ENCODE measurements at regions not wholly inside any gene's neighbourhood (a gene's known extent, or its start where the extent isn't known, plus 50 kb on each side); places are given as distances from the start of the nearest gene placed in this dataset.

DNA sequence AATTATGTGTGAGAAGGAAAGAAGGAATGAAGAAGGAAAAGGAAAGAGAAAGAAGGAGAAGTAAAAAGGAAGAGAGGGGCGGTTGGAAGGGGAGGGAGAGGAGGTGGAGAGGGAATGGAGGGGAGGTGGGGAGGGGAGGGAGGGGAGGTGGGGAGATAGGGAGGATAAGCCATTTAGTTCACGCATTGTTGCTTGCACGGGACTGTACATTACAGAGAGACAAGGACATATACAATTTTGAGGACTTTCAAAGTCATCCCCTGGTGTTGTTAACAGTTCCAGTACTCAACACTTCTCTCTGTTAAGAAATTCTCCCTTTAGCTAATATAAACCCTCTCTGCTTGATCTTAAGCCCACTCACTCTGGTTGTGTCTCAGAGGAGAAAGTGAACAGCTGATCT lies 312.5 kb downstream of the GRIN2B start:
- no peak for DNase-seq

DNA sequence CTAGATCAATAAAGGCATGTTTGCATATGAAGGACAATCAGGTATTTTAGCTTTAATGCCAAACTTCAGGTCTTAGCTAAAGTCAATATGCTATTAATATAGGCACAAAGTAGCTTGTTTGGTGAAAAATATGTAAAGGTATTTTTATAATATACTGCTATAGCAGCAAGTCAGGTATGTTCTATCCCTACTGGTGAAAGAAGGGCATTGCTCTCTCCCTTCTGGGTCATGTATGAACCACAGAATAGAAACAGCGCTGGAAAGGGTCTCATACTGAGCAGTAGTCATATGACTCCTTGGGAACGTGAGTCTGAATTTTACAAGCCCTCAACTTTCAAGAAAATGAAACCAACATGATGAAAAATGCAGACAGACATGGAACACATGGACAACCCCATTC lies 314.6 kb downstream of the GRIN2B start:
- DNase-seq = no peak

DNA sequence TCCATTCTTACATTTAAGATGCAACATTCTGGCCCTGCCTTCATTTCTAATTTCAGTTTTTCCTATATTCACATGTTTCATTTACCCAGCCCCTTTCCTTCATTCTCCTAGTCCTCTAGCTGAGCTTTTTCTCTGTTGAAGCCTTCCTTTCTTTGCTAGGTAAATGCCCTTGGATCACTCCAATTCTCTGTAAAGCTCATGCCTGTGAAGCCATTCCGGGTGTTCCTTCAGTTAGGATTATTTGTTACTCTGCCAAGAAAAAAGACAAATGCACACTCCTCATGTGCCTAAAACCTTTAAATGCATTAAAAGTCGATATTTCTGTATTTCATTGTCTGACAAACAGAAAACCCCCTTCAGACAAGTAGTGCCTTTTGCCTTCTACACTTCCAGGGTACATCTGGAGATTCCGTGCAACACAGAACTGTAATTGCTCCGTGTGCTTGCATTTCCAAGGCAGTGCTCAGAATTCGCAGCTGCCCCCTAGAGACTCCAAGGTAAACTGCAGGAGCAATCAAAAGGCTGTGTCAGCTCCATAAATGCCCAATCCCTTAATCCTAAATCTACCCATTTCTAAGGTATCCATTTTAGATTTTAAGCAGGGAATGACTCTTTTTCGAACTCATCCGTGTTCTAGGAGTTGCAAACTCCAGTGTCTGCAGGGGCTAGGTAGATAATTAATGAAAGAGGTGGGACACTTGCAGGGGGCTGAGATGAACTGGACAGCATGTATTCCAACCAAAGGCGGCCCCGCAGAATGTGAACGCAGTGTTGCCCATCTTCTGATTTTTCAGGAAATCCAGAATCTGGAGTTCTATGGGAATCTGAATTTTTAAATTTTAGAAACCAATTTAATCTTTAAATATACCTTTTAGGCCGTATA lies 320.2 kb downstream of the GRIN2B start:
- peak; percentile 60 for DNase-seq

DNA sequence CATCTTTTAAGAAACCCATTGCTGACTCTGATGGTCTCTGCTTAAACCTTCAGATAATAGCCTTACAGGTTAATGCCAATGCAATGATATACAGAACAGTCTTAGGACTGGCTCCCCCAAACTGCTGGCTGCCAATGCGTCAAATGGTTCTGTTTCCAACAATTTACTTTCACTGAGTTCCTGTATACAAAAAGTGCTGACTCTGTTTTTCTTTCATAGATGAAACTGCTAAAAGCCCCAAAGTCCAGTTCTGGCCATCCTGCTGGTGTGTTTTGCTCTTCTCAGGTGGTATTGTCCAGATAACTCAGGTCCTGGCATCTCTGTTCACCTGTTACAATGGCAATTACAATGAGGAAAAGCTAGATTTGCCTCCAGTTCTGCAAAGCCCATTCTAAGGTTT lies 326.9 kb downstream of the GRIN2B start:
- DNase-seq = no peak

DNA sequence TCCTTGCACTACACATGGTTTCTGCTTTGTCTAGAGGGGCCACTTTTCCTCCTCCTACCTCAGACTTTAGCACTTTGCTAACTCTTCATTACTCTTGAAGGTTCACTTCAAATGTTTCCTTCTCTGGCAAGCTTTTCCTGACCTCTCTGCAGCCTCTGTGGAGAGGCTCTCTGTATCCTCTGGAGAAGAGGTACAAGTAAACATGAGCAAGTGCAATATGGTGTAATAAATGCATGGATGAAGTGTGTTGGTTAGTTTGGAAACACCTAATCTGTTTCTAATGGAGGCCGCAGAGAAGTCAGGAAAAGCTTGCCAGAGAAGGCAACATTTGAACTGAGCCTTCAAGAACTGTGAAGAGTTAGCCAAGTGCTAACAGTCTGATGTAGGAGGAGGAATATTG lies 329.3 kb downstream of the GRIN2B start:
- no peak for DNase-seq

DNA sequence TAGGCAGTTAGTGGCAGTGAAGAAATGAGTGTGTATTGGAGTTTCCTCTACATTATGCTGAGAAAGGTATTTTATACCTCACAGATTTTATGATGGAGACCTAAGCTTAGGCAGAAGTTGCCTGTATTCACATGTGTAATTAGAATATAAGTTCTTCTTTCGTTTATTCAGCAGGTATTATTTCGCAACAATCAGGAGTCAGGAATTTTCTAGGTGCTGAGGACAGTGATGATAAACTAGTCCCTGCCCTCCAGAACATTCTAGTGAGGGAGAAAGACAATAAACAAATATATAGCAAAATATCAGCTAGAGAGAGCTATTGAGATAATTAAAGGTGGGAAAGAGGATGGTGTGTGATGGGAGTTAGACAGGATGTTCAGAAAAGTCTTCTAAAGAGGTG lies 345.7 kb downstream of the GRIN2B start:
- DNase-seq = no peak

DNA sequence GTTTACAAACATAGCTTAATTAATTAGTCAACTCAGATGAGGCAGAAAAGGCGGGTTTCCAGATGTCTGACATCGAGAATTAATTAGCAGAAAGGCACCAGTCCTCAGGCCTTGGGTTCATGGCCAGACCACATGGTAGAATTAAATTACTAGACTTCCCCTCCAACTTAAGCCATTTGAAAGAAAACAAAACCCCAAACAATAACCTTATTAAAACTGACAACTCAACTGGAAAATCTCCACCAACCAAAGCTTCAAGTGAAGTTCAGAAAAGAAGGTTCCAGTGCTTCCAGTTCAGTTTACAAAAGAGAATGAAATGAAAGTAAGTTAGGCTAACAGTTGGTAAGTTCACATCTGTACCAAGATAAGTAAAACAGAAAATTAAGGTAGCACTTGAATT lies 349.5 kb downstream of the GRIN2B start:
- DNase-seq = no peak

DNA sequence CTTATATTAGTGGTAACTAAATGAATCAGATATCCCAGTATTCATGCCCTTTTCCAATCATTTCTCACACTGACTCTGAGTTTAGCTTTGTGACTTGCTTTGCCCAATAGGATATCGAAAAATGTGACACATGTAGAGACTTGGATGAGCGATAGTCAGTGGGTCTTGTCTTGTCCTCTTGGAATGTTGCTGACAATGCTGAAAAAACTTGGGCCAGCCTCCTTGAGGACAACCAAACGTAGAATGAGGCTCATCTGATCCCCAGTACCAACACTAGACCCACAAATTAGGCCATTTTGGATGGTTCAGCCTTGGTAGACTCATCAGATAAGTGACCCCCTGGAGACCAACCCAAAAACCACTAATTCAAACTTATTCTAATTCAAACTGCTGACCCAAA lies 351.0 kb downstream of the GRIN2B start:
- no peak for DNase-seq

DNA sequence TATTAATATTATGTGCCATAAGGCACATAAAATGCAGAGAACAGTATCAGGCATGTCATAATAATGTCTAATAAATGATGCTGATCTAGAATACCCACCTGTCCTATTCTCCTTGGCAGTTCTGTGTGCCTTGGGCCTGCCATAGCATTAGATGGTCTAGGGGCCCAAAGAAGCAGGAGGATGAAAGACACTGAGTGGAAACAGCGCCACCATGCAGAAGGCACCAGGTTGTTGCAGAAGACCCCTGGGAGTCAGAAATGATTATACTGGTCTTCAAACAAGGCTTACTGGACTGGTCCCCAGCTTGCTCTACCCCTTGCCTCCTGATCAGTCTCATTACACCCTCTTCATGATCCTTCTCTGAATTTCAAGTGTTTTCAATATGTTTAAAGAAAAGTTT lies 353.3 kb downstream of the GRIN2B start:
- no peak for DNase-seq

DNA sequence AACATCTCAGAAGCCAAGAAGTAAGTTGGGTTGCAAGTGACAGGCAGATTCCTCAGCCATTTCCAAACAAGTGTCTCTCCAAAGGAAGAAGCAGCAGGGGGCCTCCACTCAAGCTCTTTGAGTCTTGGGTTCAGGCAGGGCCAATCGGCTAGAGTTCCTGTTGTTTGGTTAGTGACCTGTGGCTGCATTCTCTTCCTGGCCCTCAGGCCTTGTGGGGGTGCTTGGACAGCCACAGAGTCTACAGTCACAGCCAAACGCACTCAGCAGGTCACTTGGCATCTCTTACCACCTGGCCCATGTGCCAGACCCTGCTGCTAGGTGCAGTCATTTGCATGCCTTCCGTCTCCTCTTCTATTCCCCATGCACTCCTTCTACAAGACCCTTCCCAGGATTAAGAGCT lies 353.9 kb downstream of the GRIN2B start:
- DNase-seq = no peak

DNA sequence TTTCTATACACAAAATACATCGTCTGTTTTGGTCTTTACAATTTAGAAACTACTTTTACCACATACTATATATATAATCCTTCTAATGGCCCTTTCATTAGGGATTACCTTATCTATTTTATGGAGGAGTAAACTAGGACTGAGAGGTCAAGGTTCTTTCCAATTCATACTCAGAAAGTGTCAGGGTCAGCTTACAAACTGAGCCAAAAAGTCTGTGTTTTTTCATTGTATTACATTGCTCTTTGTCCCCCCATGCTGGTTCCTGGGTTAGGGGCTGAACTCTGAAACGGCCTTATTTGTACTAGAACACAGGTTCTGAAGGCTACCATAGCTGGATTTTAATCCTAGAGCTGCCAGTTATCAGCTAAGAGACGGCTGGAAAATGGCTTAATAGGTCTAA lies 368.1 kb downstream of the GRIN2B start:
- no peak for DNase-seq

DNA sequence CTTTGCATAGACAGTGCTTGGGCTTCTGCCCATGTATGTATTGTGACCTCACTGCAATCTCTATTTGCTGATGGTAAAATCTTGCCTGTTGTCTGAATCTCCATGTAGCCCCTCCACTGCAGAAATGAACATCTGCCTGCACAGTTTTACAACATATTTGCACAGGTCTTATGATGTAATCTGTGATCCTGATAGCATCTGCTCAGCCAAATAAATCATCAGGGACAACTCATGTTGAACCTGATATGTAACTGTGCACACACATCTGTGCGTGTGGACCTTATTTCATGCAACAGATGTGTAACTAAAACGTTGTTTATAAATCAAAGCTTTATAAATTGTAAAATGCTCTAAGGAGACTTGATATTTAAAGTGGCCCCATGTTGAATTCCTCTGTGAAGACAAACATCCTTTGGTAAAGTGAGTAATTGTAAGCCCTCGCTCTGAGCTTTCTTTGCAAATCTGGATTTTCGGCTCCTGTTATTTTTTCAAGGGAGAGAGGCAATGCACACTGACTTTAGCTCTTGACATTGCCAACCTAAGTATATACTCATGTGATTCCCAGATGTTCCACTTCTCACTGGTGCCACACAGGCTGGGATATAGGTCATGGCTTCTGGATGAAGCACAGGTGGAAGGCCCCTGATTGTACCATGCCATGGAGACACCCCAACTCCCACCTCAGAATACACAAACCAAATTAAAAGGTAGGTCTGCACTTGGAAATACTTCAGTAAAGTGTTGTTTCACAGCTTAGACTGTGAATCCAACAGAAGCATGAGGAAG lies 371.3 kb downstream of the GRIN2B start:
- no peak for DNase-seq

DNA sequence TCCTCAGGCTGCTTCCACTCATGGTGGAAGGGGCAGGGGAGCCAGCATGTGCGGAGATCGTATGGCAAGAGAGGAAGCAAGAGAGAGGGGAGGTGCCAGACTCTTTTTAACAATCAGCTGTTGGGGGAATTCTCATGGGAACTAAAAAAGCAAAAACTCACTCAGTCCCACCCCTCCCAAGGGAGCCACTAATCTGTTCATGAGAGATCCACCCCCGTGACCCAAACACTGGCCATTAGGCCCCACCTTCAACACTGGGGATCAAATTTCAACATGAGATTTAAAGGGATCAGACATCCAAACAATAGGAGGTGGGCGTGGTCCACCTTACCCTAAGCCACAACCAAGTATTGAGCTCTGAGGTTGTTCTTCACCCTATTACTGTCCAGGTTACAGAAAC lies 375.1 kb downstream of the GRIN2B start:
- DNase-seq = no peak

DNA sequence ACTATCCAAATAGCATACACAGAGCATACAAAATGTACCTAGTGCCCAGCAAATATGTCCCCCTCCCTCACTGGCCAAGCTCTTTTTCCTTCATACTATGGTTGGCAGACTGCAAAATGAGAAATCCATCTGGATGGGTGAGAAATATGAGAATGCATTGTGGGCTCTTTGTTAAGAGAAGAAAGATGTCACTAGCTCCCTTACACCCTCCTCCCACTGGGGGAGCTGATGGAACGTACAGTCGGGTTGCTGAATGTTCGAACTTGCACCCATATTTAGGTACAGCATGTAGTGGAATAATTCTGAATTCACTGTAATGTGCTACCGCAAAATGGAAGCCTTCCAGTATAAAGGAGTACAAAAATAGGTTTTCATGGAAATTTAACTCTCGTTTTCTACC lies 377.4 kb downstream of the GRIN2B start:
- DNase-seq = no peak

DNA sequence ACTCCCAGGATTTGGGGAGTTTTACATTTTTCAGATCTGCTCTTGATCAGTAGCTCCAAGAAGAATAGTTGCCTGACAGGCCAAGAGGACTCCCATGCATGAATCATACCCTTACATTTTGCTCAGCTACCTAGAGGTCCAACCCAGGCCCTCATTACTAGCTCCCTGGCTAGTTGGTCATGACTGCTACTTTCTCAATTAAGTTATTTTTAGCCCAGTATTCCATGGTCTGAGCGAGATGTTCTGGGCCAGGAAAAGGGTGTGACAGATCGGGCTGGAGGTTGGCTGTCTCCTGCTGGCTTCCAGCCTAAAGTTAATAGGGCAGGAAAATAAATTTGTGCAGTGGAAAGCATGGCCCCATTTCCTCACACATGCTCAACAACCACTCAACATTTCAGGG lies 379.2 kb downstream of the GRIN2B start:
- DNase-seq = no peak

DNA sequence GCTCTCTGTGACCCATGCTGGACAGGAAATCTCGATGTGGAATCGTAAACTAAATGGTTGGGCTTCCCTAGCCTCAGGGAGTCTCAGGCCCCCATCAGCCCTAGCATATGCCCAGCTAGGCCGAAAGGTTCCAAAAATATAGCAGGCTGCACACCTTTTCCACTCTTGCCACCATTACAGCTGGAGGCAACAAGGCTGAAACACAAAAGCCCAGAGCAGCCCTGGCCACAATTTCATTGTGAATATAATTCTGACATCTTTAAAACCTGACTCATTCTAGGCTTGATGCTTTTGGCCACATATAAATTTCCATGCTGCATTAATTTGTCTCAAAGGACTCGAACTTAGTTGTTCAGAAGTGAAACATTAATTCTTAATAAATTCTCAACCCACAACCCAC lies 382.2 kb downstream of the GRIN2B start:
- no peak for DNase-seq

DNA sequence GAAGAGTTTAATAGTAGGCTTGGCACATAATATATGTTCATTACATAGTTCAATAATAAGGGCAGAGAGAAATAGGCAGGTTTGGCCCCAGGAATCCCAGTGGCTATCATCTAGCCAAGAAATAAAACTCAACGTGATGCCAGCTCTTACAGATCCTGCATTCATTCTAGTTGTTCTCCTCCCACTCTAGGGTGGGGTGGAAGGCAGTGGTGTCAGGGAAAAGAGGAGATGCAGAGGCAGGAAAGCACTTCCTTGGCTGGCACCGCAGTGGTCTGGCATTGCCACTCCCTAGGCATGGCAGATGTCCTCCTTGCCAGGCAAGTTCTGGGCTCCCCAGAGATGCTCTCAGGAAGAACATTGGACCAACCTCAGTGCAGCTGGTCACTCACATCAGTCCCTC lies 383.6 kb downstream of the GRIN2B start:
- DNase-seq = no peak

DNA sequence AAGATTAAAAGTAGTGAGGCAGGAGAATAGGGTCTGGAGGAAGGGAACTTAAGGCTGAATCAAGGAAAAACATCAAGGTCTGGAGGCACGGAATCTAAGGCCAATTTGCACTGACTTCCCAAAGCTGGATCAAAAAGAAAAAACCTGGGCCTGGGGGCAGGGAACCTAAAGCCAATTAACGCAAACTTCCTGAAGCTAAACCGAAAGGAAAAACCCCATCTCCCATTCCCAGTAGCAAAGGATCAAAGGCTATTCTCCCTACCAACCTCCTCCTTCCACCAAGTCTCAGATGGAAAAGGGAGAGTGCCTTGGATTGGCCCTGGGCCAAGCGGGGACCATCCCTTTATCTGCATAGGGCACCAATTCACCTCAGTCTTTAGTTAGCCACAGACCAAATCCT lies 384.2 kb downstream of the GRIN2B start:
- DNase-seq = no peak

DNA sequence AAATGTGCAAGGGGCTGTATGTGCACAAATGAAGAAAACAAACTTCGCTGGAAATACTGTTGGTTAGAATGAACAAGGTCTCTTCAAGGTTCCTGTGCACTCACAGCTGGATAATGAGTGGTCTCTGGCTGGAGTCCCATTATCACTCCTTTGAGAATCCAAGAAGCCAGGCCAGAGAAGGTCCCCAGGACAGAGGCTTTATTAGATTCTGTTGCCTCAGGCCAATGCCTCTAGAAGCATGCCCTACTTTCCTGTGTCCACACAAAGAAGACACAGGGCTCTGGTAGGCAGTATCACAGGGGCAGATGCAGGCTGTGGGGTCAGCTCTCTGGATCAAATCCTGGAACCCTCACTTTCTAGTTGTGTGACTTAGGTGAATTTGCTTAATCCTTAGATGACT lies 384.7 kb downstream of the GRIN2B start:
- no peak for DNase-seq

DNA sequence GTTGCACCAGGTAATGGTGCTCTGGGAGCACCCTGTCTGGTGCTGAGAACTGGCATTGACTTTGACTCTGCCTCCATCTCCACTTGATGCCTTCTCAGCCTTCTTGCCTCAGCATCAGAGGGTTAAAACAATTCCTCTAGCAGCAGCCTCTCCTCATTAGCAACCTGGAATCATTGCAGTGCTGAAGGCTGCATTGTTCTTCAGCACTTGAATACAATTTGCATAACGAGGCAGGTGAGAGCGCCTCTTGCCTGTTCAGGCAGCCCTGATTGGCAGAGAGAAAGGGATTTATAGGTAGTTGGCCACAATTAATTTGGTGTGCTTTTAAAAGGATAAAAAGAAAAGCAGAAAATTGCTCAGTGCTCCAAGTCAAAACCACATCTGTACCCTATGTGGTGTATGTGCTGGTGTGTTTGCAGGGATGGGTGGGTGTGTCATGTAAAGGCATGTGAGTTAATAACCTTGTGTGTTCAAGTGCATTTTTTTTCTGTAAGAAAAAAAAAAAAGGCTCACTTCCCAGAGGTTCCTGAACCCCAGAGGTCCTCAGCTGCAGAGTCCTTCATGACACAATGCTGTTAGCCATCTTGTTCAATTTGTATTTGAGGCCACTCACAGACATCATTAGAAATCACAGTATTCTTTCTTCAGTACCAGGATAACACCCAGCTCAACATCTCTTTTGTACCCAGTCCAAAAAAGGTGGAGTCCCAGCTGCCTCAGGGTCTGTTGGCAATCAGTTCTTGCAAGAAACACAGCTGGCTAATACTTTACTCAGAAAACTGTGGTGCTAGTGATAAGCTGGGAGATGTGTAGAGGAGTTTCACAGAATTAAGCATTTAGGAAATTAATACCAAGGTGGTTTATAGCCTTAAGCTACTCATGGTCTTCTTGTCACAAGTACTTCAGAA lies 385.6 kb downstream of the GRIN2B start:
- no peak for DNase-seq

DNA sequence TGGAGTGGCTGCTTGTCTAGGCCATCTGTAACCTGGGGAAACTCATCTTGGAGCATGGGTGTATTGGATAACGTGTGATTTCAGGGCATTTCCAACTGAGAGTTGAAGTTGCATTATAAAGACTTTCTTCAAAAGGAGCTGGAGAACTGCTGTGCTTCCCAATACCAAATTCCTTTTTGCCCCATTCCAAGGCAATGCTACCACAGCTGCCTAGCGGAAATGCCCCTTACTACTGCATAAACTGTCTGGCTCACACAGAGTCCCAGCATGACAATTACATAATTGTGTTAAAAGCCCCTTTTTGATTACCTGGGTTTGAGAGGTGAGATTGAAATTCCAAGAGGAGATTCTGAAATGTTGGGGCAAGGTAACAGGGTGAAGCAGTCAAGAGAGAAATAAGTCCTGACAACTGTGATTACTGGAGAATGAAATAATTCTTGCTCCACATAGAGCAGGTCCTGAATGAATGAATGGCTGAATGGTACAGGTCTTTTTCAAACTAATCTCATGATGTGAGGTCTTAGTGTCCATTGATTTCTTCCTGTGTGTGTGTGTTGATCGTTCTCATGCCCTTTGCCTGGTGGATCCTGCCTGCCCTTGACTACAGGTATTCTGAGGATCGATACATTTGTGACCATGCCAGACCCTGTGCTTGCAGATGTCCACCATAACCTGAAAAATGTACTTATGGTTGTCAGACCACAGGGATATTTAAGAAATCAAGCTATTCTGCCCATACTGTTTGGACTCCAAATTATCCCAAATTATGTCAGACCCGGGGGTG lies 386.5 kb downstream of the GRIN2B start:
- no peak for DNase-seq

All from hematopoietic multipotent progenitor cell treated with erythropoietin and hydrocortisone succinate and interleukin-3 and kit ligand, for 6 days (in vitro differentiated cells).